GM23248 (cell line): ENCODE measurements at regions not wholly inside any gene's neighbourhood (a gene's known extent, or its start where the extent isn't known, plus 50 kb on each side); places are given as distances from the start of the nearest gene placed in this dataset.

Experiments used
- DNase-seq: peaks from one replicate; pipeline ENCODE4 v3.0.0-alpha.2; 2015
- H2AFZ ChIP-seq: fragments of 200-600 bp; sonication (generic); 2 replicates; pipeline ENCODE4 v1.6.1; 2016; ENCODE audit warnings: antibody characterized with exemption
- H3F3A ChIP-seq: fragments of 200-600 bp; sonication (generic); 2 replicates; pipeline ENCODE4 v1.6.1; 2016; ENCODE audit warnings: mild to moderate bottlenecking, antibody characterized with exemption, mixed run types; ENCODE audit not compliant: insufficient read depth
- H3K27ac ChIP-seq: fragments of 200-600 bp; sonication (generic); 2 replicates; pipeline ENCODE4 v1.5.1; 2016; ENCODE audit warnings: mild to moderate bottlenecking
- H3K27me3 ChIP-seq: fragments of 200-600 bp; sonication (generic); replicated peaks from 2 replicates; pipeline ENCODE4 v1.6.1; 2016; ENCODE audit warnings: mild to moderate bottlenecking; ENCODE audit not compliant: insufficient read depth
- H3K36me3 ChIP-seq: fragments of 200-600 bp; sonication (generic); 2 replicates; pipeline ENCODE4 v1.6.1; 2016; ENCODE audit warnings: low read depth, mild to moderate bottlenecking
- H3K4me1 ChIP-seq: fragments of 200-600 bp; sonication (generic); 2 replicates; pipeline ENCODE4 v1.6.1; 2016; ENCODE audit warnings: mild to moderate bottlenecking; ENCODE audit not compliant: insufficient read depth
- H3K4me2 ChIP-seq: fragments of 200-600 bp; sonication (generic); one replicate; pipeline ENCODE4 v1.6.1; 2016; ENCODE audit warnings: mild to moderate bottlenecking; ENCODE audit not compliant: unreplicated experiment
- H3K4me3 ChIP-seq: fragments of 200-600 bp; sonication (generic); 2 replicates; pipeline ENCODE4 v1.5.1; 2016; ENCODE audit warnings: mild to moderate bottlenecking
- H3K79me2 ChIP-seq: fragments of 200-600 bp; sonication (generic); 2 replicates; pipeline ENCODE4 v1.6.1; 2016; ENCODE audit warnings: mild to moderate bottlenecking; ENCODE audit not compliant: insufficient read depth
- H3K9ac ChIP-seq: fragments of 200-600 bp; sonication (generic); 2 replicates; pipeline ENCODE4 v1.6.1; 2016; ENCODE audit warnings: mild to moderate bottlenecking
- H3K9me2 ChIP-seq: fragments of 200-600 bp; sonication (generic); 2 replicates; pipeline ENCODE4 v1.6.1; 2016; ENCODE audit warnings: mixed run types, mild to moderate bottlenecking, moderate library complexity; ENCODE audit not compliant: insufficient read depth
- H3K9me3 ChIP-seq: fragments of 200-600 bp; sonication (generic); one replicate; pipeline ENCODE4 v1.6.1; 2017; ENCODE audit warnings: low read depth
- H4K20me1 ChIP-seq: fragments of 200-600 bp; sonication (generic); 2 replicates; pipeline ENCODE4 v1.6.0; 2016; ENCODE audit not compliant: insufficient read depth
- EZH2 ChIP-seq: fragments of 200-600 bp; sonication (generic); IDR thresholded peaks from 2 replicates; pipeline ENCODE4 v1.6.1; 2018; ENCODE audit warnings: antibody characterized with exemption, mild to moderate bottlenecking; ENCODE audit not compliant: insufficient read depth, poor library complexity, severe bottlenecking
- EZH2phosphoT487 ChIP-seq: fragments of 200-600 bp; sonication (generic); IDR thresholded peaks from 2 replicates; pipeline ENCODE4 v1.6.1; 2018; ENCODE audit warnings: antibody characterized with exemption, moderate library complexity, mild to moderate bottlenecking, low read depth; ENCODE audit not compliant: insufficient read depth
- WGBS, 2 experiments: methylation state at CpG; one replicate each; pipeline ENCODE4 v1.1.6; 2015 to 2017; ENCODE audit warnings: low lambda C conversion rate in 2 of 2, low coverage in 1 of 2; ENCODE audit errors: missing lambda C conversion rate in 2 of 2; 5-methylcytosine and 5-hydroxymethylcytosine counted together
- in situ Hi-C: fragments of 300-500 bp; cut with MboI; formaldehyde crosslinking; loops from 2 replicates; pipeline ENCODE4 v1.15.0; 2020

DNA sequence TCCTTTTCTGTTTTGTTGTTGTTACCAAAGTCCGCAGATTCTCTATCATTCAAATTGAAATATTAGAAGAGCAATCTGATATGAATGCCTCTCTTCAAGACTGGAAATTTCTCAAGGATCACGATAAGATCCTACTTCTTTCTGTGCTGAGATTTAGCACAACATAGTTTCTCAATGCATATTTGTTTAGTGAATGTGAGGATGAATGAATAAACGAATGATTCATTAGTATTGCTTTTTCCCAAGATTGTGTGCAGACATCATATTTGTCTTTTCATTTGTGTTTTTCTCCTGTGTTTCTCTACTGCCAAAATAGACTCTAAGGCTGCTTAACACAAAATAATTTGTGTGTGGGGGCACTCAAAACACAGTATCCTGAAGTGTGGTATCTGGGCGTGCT, 862.7 kb upstream of the MAP3K7 start:
- H3K79me2 ChIP-seq, result no peaks in the 10 kb centered on the region
- no peak overlapping the region for H2AFZ ChIP-seq
- TF ChIP-seq EZH2phosphoT487, result no peak
- no peak for TF ChIP-seq EZH2
- no peak overlapping the region for H3K27ac ChIP-seq
- H3K9ac ChIP-seq, result no peak overlapping the region
- no peaks in the 10 kb centered on the region for H3K9me3 ChIP-seq
- no peaks in the 10 kb centered on the region for H3K36me3 ChIP-seq
- no peak overlapping the region for H3K4me2 ChIP-seq
- 13 to 20% methylated on average over 4 of the region's 4 CpGs for WGBS, 2 experiments
- no peaks in the 10 kb centered on the region for H3K4me1 ChIP-seq
- H3K9me2 ChIP-seq, result no peaks in the 10 kb centered on the region
- H4K20me1 ChIP-seq, result no peaks in the 10 kb centered on the region
- no peak overlapping the region for H3K4me3 ChIP-seq
- no peak for DNase-seq
- no peaks in the 10 kb centered on the region for H3F3A ChIP-seq
- in situ Hi-C loops, result no loop called here
- H3K27me3 ChIP-seq, result no peaks in the 10 kb centered on the region

DNA sequence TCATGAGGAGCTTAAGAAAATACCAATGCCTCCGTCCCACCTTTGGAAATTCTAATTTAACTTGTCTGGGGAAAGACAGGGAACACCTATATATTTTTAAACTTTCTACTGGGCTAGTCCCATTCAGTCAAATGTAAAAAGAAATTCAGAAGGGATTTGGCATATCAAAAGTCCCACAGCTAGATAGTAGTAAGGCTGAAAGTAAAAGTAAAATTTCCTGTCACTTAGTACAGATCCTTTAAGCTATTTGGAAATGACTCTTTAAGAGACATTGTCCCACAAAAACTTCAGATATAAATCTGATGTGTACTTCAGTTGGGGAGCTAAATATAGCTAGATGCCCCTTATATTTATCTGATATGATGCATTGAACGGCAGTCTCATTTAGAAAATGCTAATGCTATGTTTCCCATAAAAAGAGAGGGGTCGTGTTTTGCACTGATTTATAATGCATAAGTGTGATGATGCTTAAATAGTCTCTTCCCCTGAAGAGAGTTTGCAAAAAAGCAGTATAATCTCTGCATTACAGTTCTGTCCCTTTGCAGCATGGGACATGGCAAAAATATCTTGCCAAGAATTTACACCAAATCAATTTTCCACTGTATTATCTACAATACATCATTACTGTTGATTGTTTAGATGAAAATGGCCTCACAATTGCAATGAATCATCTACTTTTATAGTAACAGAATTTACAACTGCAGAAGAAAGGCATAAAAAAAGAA, 860.8 kb upstream of the MAP3K7 start:
- H4K20me1 ChIP-seq, result no peaks in the 10 kb centered on the region
- H3K27ac ChIP-seq, result no peak overlapping the region
- 12 to 23% methylated on average over 3 of the region's 3 CpGs for WGBS, 2 experiments
- H3K9ac ChIP-seq, result no peak overlapping the region
- no peaks in the 10 kb centered on the region for H3K27me3 ChIP-seq
- DNase-seq, result no peak
- in situ Hi-C loops, result no loop called here
- H3F3A ChIP-seq, result no peaks in the 10 kb centered on the region
- TF ChIP-seq EZH2phosphoT487, result no peak
- no peaks in the 10 kb centered on the region for H3K9me3 ChIP-seq
- H3K4me1 ChIP-seq, result no peaks in the 10 kb centered on the region
- no peak overlapping the region for H3K4me3 ChIP-seq
- no peak overlapping the region for H2AFZ ChIP-seq
- no peaks in the 10 kb centered on the region for H3K36me3 ChIP-seq
- H3K9me2 ChIP-seq, result no peaks in the 10 kb centered on the region
- no peaks in the 10 kb centered on the region for H3K79me2 ChIP-seq
- no peak overlapping the region for H3K4me2 ChIP-seq

DNA sequence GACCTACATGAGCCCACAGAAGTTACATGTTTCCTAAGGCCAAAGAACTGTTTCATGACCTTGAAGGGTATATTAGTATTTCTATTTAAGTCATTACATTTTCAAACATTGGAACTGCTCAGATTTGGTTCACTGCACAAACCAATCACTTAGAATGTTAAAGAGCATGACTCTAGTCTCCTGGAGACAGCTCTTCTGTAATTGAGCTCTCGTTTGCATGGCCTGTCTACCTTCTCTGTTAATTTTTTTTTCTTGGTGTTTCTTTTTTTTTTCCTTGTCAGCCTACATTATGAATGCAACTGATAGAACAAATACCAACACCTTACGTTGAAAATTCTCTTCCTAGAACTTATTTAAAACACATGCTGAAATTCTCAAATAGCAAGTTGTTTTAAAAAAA, 860.2 kb upstream of the MAP3K7 start:
- WGBS, 2 experiments, result 2 to 3% methylated on average over 2 of the region's 2 CpGs
- H2AFZ ChIP-seq, result no peak overlapping the region
- in situ Hi-C loops, result no loop called here
- no peaks in the 10 kb centered on the region for H3K36me3 ChIP-seq
- H3K79me2 ChIP-seq, result no peaks in the 10 kb centered on the region
- H3K4me3 ChIP-seq, result no peak overlapping the region
- no peaks in the 10 kb centered on the region for H3K27me3 ChIP-seq
- no peaks in the 10 kb centered on the region for H3F3A ChIP-seq
- H3K9me3 ChIP-seq, result no peaks in the 10 kb centered on the region
- no peak overlapping the region for H3K27ac ChIP-seq
- DNase-seq, result no peak
- no peaks in the 10 kb centered on the region for H3K4me1 ChIP-seq
- no peaks in the 10 kb centered on the region for H3K9me2 ChIP-seq
- no peak for TF ChIP-seq EZH2phosphoT487
- TF ChIP-seq EZH2, result no peak
- H3K4me2 ChIP-seq, result no peak overlapping the region
- no peaks in the 10 kb centered on the region for H4K20me1 ChIP-seq
- no peak overlapping the region for H3K9ac ChIP-seq

DNA sequence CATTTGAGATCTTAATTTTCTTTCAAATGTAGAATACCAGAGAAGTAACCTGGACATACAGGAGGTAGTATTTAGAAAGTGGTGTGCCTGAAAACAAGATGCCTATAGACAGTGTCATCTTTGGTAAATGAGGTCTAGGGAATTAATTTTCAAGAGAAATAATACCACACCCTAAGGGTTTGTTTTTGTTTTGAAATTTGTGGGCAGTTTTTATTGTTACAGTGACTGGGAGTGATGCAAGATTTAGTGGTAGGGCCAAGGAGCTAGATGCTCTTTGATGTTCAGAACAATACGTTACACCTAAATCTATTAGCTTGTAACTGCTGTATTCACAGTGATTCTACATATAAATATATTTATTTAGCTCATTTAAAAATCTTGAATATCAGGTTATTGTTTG, 856.5 kb upstream of the MAP3K7 start:
- Histone ChIP-seq H3K4me1 (no peaks in the 10 kb centered on the region), H3K9me3 (no peaks in the 10 kb centered on the region), H3K9me2 (no peaks in the 10 kb centered on the region), H2AFZ (no peak overlapping the region), H3K79me2 (no peaks in the 10 kb centered on the region), H3K27ac (no peak overlapping the region), H3K9ac (no peak overlapping the region), H3K27me3 (no peaks in the 10 kb centered on the region), H3K4me2 (no peak overlapping the region), H3F3A (no peaks in the 10 kb centered on the region), H3K4me3 (no peak overlapping the region), H4K20me1 (no peaks in the 10 kb centered on the region), H3K36me3 (no peaks in the 10 kb centered on the region)
- in situ Hi-C loops, result no loop called here
- DNase-seq, result no peak
- 10 to 19% methylated on average over 1 of the region's 1 CpG for WGBS, 2 experiments
- TF ChIP-seq EZH2 (no peak), EZH2phosphoT487 (no peak)

DNA sequence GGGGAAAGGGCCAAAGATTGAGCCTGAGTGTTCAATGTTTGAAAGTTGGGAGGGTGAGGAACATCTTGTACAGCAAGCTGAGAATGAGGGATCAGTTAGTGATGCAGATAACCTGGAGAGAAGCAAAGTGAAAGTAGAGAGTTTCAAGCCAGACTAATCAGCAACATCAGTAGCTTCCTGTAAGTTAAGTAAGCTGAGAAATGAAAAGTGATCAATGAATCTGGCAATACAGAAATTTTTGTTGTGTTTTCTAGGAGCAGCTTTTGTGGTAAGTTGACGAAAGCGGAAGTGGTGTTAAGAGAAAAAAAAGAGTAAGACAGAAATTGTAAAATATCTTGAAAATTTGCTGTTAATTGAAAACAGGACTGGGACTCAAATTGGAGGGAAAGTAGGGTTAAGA, 855.5 kb upstream of the MAP3K7 start:
- H3K9ac ChIP-seq, result no peak overlapping the region
- no peak overlapping the region for H3K27ac ChIP-seq
- H4K20me1 ChIP-seq, result no peaks in the 10 kb centered on the region
- H3K9me3 ChIP-seq, result no peaks in the 10 kb centered on the region
- no peaks in the 10 kb centered on the region for H3K36me3 ChIP-seq
- H3K9me2 ChIP-seq, result no peaks in the 10 kb centered on the region
- H3K4me1 ChIP-seq, result no peaks in the 10 kb centered on the region
- H3K27me3 ChIP-seq, result no peaks in the 10 kb centered on the region
- H3K4me3 ChIP-seq, result no peak overlapping the region
- no peak for DNase-seq
- H2AFZ ChIP-seq, result no peak overlapping the region
- no peak overlapping the region for H3K4me2 ChIP-seq
- in situ Hi-C loops, result no loop called here
- no peaks in the 10 kb centered on the region for H3K79me2 ChIP-seq
- TF ChIP-seq EZH2phosphoT487 (no peak), EZH2 (no peak)
- 37 to 41% methylated on average over 2 of the region's 2 CpGs for WGBS, 2 experiments
- no peaks in the 10 kb centered on the region for H3F3A ChIP-seq
